Muscle of leg (tissue), 3 donors: ENCODE measurements at regions not wholly inside any gene's neighbourhood (a gene's known extent, or its start where the extent isn't known, plus 50 kb on each side); places are given as distances from the start of the nearest gene placed in this dataset.
"Not testable (repeated sequence)": the region's sequence is repeated elsewhere in the genome, so short reads cannot be mapped to it uniquely, and the experiment has no call there.

Experiments used
- DNase-seq: peaks from one replicate; pipeline ENCODE4 v3.0.0; 2013
- H3K27ac ChIP-seq: one replicate; pipeline ENCODE4 v1.5.1; 2013; ENCODE audit warnings: mild to moderate bottlenecking, low read length, control low read depth
- H3K27me3 ChIP-seq: one replicate; pipeline ENCODE4 v1.6.1; 2013; ENCODE audit warnings: low read length; ENCODE audit not compliant: control insufficient read depth, insufficient read depth
- H3K36me3 ChIP-seq: one replicate; pipeline ENCODE4 v1.6.1; 2013; ENCODE audit warnings: low read length; ENCODE audit not compliant: control insufficient read depth, insufficient read depth
- H3K4me1 ChIP-seq: one replicate; pipeline ENCODE4 v1.6.1; 2013; ENCODE audit warnings: low read length; ENCODE audit not compliant: control insufficient read depth, insufficient read depth
- H3K4me3 ChIP-seq: one replicate; pipeline ENCODE4 v1.5.1; 2013; ENCODE audit warnings: low read length, control low read depth
- H3K9me3 ChIP-seq: replicated peaks from 2 replicates; pipeline ENCODE4 v1.6.1; 2013; ENCODE audit warnings: low read depth, low read length; ENCODE audit not compliant: control insufficient read depth
- WGBS: methylation state at CpG from one replicate; pipeline ENCODE4 v1.1.5; 2013; ENCODE audit warnings: missing lambda C conversion rate; ENCODE audit not compliant: insufficient coverage; 5-methylcytosine and 5-hydroxymethylcytosine counted together

DNA sequence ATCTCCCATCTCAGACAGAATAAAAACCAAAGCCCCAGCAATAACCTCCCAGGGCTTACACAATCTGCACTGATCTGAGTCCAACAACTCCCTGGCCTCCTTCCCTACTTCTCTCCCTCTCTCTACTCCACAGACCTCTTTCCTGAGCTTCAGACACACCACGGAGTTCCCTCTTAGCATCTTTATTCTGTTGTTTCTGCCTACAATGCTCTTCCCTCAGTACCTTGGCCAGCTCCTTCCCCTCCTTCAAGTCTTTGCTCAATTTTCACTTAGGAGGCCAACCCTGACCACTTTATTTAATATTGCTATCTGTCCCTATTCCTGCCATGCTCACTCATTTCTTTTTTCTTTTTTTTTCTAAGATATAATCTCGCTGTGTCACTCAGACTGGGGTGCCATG is 276.7 kb downstream of the CWH43 start:
- not testable (repeated sequence) for H3K36me3 ChIP-seq, H3K27ac ChIP-seq, H3K4me1 ChIP-seq, H3K9me3 ChIP-seq, H3K27me3 ChIP-seq, DNase-seq, H3K4me3 ChIP-seq
- WGBS: 42% methylated on average over 1 of the region's 2 CpGs

DNA sequence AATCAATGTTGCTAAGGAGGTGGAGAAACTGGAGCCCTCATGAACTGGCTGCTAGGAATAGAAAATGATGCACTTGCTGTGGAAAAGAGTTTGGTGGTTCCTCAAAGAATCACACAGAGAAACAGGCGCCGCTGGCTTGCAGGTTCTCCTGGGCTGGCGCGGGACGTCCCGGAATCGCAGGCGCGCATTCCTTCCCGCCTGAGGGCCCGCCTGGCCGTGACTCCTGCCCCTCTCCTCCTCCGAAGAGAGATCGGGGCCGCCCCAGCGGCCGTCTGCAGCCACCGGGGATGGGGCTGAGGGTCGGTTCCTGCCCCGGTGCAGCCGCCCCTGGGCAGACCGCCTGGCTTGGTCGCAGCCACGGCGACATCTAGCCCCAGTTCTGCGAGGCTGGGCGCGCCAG is 284.4 kb downstream of the CWH43 start:
- H3K4me3 ChIP-seq, DNase-seq, H3K27ac ChIP-seq, H3K36me3 ChIP-seq, H3K27me3 ChIP-seq, H3K9me3 ChIP-seq, H3K4me1 ChIP-seq: not testable (repeated sequence)
- 57% methylated on average over 14 of the region's 28 CpGs for WGBS

GRCh38 chr4:49270912-49271311 is 284.8 kb downstream of the CWH43 start:
- not testable (repeated sequence) for DNase-seq, H3K4me1 ChIP-seq, H3K27ac ChIP-seq, H3K36me3 ChIP-seq, H3K27me3 ChIP-seq, H3K9me3 ChIP-seq, H3K4me3 ChIP-seq
- no CpG with 5 or more reads among the region's 21 CpGs for WGBS

- DNase-seq, H3K4me1 ChIP-seq, H3K4me3 ChIP-seq, H3K27ac ChIP-seq, H3K27me3 ChIP-seq, H3K36me3 ChIP-seq, H3K9me3 ChIP-seq: not testable (repeated sequence)
- 86% methylated on average over 3 of the region's 9 CpGs for WGBS
Observed at GRCh38 chr4:49285905-49286304, 299.8 kb downstream of the CWH43 start.

DNA sequence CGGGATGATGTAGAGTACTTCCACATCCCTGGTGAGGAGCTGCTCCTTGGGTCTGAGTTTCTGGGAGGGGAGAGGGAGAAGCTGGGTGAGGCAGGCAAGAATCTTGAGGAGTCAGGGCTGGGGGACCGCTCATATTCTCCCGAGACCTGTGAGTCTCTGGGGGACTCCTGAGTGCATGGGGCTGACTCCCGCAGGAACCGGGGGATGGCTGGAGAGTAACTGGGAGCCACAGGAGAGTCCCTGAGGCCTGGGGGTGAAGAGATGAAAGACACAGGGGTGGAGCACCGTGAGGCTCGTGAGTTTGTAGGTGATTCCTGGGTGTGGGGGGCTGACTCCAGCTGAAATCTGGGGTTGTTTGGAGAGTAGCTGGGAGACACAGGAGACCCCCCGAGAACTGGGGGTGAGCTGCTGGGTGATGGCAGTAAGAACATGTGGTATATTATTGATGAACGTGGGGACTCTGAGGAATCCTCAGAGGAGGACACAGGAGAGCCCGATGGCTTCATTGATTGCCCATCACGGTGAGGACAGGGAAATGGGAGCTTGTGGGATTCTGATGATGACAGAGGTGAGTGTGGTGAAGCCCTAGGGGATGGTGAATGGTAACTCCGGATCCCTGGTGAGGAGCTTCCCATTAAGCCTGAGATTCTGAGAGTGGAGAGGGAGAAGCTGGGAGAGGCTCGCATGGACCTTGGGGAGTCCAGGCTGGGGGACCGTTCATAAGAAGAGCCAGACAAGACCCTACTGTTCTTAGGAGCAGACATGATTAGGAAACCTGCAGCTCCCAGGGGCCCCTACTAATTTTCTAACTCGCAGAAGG is 301.1 kb downstream of the CWH43 start:
- not testable (repeated sequence) for H3K27ac ChIP-seq, H3K9me3 ChIP-seq, H3K4me3 ChIP-seq, H3K27me3 ChIP-seq, H3K4me1 ChIP-seq, H3K36me3 ChIP-seq, DNase-seq
- WGBS: 79% methylated on average over 13 of the region's 15 CpGs

GRCh38 chr4:49287893-49288292 is 301.8 kb downstream of the CWH43 start:
- not testable (repeated sequence) for DNase-seq, H3K4me1 ChIP-seq, H3K27ac ChIP-seq, H3K4me3 ChIP-seq, H3K9me3 ChIP-seq, H3K36me3 ChIP-seq, H3K27me3 ChIP-seq
- 80% methylated on average over 16 of the region's 17 CpGs for WGBS

DNA sequence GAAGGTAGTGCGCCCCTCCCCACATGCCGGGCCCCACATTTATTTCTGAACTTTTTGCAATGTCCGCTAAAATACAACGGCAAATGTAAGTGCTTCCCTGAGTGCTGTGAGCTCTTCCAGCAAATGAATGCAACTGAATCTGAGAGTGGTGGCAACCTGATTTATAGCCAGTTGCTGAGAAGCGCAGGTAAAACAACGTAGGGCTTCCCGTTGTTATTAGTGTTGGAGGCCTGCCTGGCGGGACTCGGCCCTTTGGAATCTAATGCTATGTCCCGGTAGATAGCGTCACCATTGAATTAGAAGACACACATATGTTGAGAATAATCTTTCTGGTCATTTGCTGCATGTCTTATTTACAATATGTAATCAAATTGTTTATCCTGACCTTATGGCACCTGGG is 302.7 kb downstream of the CWH43 start:
- H3K27ac ChIP-seq, H3K27me3 ChIP-seq, H3K9me3 ChIP-seq, H3K4me1 ChIP-seq, DNase-seq, H3K4me3 ChIP-seq, H3K36me3 ChIP-seq: not testable (repeated sequence)
- 88% methylated on average over 6 of the region's 11 CpGs for WGBS

DNA sequence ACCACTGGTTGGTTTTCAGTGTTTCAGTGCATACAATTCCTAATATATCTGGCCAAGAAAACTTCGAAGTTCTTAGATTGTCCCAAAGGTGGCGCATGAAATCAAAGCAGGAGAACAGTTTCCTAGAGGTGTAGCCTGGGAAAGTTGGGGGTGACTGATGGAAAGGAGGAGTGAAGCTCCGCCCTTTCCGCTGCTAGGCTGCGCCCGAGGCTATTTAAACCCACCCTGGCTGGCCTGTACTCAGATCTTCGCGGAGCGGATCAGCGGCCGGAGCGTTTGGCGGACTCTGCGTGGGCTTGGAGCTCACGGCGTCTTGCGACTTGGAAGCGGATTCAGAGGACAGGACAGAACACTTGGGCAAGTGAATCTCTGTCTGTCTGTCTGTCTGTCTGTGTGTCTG is 328.7 kb downstream of the CWH43 start:
- H3K4me1 ChIP-seq, H3K36me3 ChIP-seq, H3K4me3 ChIP-seq, H3K27me3 ChIP-seq, H3K27ac ChIP-seq, DNase-seq: not testable (repeated sequence)
- H3K9me3 ChIP-seq: peaks cover 11% of the 10 kb centered on the region
- WGBS: no CpG with 5 or more reads among the region's 18 CpGs

DNA sequence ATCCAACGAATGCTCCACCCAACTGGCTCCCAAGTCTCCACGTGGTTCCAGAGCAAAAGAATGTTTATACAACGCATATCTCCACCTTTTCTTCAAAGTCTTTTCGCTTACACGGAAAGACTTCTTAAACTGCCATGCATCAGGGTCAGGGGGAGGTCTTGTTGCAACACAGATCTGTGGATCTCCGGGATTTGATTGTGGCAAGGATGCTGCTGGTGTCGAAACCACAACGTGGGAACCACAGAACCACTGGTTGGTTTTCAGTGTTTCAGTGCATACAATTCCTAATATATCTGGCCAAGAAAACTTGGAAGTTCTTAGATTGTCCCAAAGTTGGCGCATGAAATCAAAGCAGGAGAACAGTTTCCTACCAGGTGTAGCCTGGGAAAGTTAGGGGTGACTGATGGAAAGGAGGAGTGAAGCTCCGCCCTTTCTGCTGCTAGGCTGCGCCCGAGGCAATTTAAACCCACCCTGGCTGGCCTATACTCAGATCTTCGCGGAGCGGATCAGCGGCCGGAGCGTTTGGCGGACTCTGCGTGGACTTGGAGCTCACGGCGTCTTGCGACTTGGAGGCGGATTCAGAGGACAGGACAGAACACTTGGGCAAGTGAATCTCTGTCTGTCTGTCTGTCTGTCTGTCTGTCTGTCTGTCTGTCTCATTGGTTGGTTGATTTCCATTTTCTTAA is 334.8 kb downstream of the CWH43 start:
- WGBS: 82% methylated on average over 4 of the region's 24 CpGs
- not testable (repeated sequence) for H3K27me3 ChIP-seq

GRCh38 chr4:49321511-49322300 is 335.6 kb downstream of the CWH43 start:
- H3K4me1 ChIP-seq, H3K27me3 ChIP-seq, H3K4me3 ChIP-seq, DNase-seq, H3K9me3 ChIP-seq, H3K36me3 ChIP-seq, H3K27ac ChIP-seq: not testable (repeated sequence)
- WGBS: 81% methylated on average over 5 of the region's 12 CpGs

More for the DNA sequence above, 334.8 kb downstream of the CWH43 start:
- not testable (repeated sequence) for H3K4me1 ChIP-seq, H3K36me3 ChIP-seq, DNase-seq, H3K27ac ChIP-seq, H3K4me3 ChIP-seq, H3K9me3 ChIP-seq
